SH-SY5Y (cell line): ENCODE measurements at regions not wholly inside any gene's neighbourhood (a gene's known extent, or its start where the extent isn't known, plus 50 kb on each side); places are given as distances from the start of the nearest gene placed in this dataset.

Source experiments
- GATA2 ChIP-seq: IDR thresholded peaks from 2 replicates; pipeline ENCODE4 v1.6.1; 2011; ENCODE audit warnings: mild to moderate bottlenecking, low read depth, low read length
- GATA3 ChIP-seq: IDR thresholded peaks from 2 replicates; pipeline ENCODE4 v1.6.1; 2011; ENCODE audit warnings: low read depth, mild to moderate bottlenecking, low read length, moderate library complexity

GRCh38 chr1:4006676-4007374 is 106.8 kb upstream of the C1orf174 start:
- no peak for TF ChIP-seq GATA2
- TF ChIP-seq GATA3: no peak
